ENCODE measurements at regions not wholly inside any gene's neighbourhood (a gene's known extent, or its start where the extent isn't known, plus 50 kb on each side); places are given as distances from the start of the nearest gene placed in this dataset.

- DNase-seq (ENCODE audit: low read depth, low spot score) (no peak), ATAC-seq (no peak)
- Histone ChIP-seq H3K36me3 (ENCODE audit: control insufficient read depth, insufficient read depth, low read length) (no peaks in the 10 kb centered on the region), H3K9me3 (ENCODE audit: control insufficient read depth, insufficient read depth, low read depth, low read length) (no peaks in the 10 kb centered on the region), H3K4me3 (ENCODE audit: low read depth in 2 of 2, low read length in 2 of 2) (no peak overlapping the region), H3K27me3 (ENCODE audit: control insufficient read depth, insufficient read depth, low read length) (no peaks in the 10 kb centered on the region), H3K27ac (ENCODE audit: low read length) (no peak overlapping the region), H3K4me1 (ENCODE audit: control insufficient read depth, insufficient read depth, low read length) (no peaks in the 10 kb centered on the region)
- ChIA-PET POLR2A (no interaction called here), CTCF (no interaction called here)
- TF ChIP-seq POLR2AphosphoS5 (IDR thresholded peaks at IDR 0.05; ENCODE audit: low read depth, low read length) (no peak), TCF7L2 (IDR thresholded peaks at IDR 0.05; ENCODE audit: low read depth, low read length) (no peak), CTCF (IDR thresholded peaks at IDR 0.05) (no peak)
- no TSS peak for BruUV-seq (replicated peaks)
- in situ Hi-C loops (cut with HindIII; ENCODE audit: low pct_unique_long_range_greater_than_20kb, low sequenced_read_pairs): no loop called here
- intact Hi-C loops (cut with micrococcal nuclease; ENCODE audit: unreplicated experiment): no loop called here
Measured at GRCh38 chr4:160825644-160826338, 1338.0 kb downstream of the FSTL5 start.

GRCh38 chr4:160826339-160826679 is 1337.5 kb downstream of the FSTL5 start:
- no peak overlapping the region for H3K4me3 ChIP-seq (ENCODE audit: low read depth in 2 of 2, low read length in 2 of 2)
- POLR2A ChIA-PET: no interaction called here
- TF ChIP-seq REST (IDR thresholded peaks at IDR 0.05; ENCODE audit: insufficient read depth in 1 of 2, low read depth in 2 of 2, low read length in 1 of 2) (no peak), SIN3A (IDR thresholded peaks at IDR 0.05; ENCODE audit: borderline replicate concordance, insufficient read depth, low read depth, low read length) (no peak), POLR2AphosphoS5 (IDR thresholded peaks at IDR 0.05; ENCODE audit: low read depth, low read length) (no peak), TCF7L2 (IDR thresholded peaks at IDR 0.05; ENCODE audit: low read depth, low read length) (no peak), CTCF (IDR thresholded peaks at IDR 0.05) (no peak)
- intact Hi-C loops (cut with micrococcal nuclease; ENCODE audit: unreplicated experiment) (no loop called here), in situ Hi-C loops (cut with HindIII; ENCODE audit: low pct_unique_long_range_greater_than_20kb, low sequenced_read_pairs) (no loop called here)
- no peaks in the 10 kb centered on the region for H3K27me3 ChIP-seq (ENCODE audit: control insufficient read depth, insufficient read depth, low read length)
- no peaks in the 10 kb centered on the region for H3K9me3 ChIP-seq (ENCODE audit: control insufficient read depth, insufficient read depth, low read depth, low read length)
- CTCF ChIA-PET: no interaction called here
- no peaks in the 10 kb centered on the region for H3K4me1 ChIP-seq (ENCODE audit: control insufficient read depth, insufficient read depth, low read length)
- no peak overlapping the region for H3K27ac ChIP-seq (ENCODE audit: low read length)
- ATAC-seq (no peak), DNase-seq (ENCODE audit: low read depth, low spot score) (no peak)
- no TSS peak for BruUV-seq (replicated peaks)
- no peaks in the 10 kb centered on the region for H3K36me3 ChIP-seq (ENCODE audit: control insufficient read depth, insufficient read depth, low read length)

Measured in Panc1 (cell line).